ENCODE measurements at regions not wholly inside any gene's neighbourhood (a gene's known extent, or its start where the extent isn't known, plus 50 kb on each side); places are given as distances from the start of the nearest gene placed in this dataset.

DNA sequence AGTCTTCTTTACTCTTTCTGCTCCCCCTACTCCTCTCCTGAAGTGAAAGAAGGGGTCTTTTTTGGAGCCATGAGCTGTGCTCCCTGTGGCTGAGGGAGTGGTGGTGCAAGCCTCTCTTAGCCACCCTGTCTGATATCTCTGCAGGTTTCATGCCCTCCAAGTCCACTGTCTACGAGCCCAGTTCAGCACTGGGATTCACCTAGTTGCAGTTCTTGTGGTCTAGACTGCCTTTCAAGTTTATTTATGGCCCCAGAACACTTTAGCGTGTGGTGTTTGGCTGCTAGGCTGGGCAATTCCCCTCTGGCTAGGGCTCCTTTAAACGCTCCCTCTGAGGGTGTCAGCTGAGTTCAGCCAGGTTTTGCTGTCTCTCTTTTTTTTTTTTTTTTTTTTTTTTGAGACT lies 908.6 kb downstream of the TRHDE start:
- no peak overlapping the region for H2AFZ ChIP-seq (ENCODE audit: low read length)
- POLR2A ChIA-PET (ENCODE audit: partially characterized antibody): no interaction called here
- H2AK5ac ChIP-seq (ENCODE audit: low read depth, low read length): no peak overlapping the region
- H3K56ac ChIP-seq (replicated peaks; ENCODE audit: insufficient read length, low read depth, low read length): no peak overlapping the region
- no peak overlapping the region for H4K91ac ChIP-seq (replicated peaks; ENCODE audit: insufficient read length, low read length)
- no peaks in the 10 kb centered on the region for H4K20me1 ChIP-seq (replicated peaks in 1 of 2; ENCODE audit: control insufficient read depth in 1 of 2, insufficient read depth in 2 of 2, low read length in 2 of 2)
- no peak for TF ChIP-seq SRF (IDR thresholded peaks at IDR 0.05; ENCODE audit: low read depth, low read length)
- TF ChIP-seq RBBP5 (IDR thresholded peaks at IDR 0.05; ENCODE audit: borderline replicate concordance, low read depth, low read length): no peak
- TF ChIP-seq TAF1 (IDR thresholded peaks at IDR 0.05; ENCODE audit: low read depth, low read length): no peak
- no peak for TF ChIP-seq SUZ12 (IDR thresholded peaks at IDR 0.05; ENCODE audit: low read length)
- no peak for TF ChIP-seq BRCA1 (IDR thresholded peaks at IDR 0.05; ENCODE audit: low read depth, low read length)
- no peak for TF ChIP-seq KDM4A (IDR thresholded peaks at IDR 0.05; ENCODE audit: low read depth, low read length, severe bottlenecking)
- TF ChIP-seq RAD21 (IDR thresholded peaks at IDR 0.05 in 1 of 2, conservative IDR thresholded peaks at IDR 0.05 in 1 of 2; ENCODE audit: low read depth in 2 of 2, low read length in 2 of 2): no peak
- no peak for TF ChIP-seq CTBP2 (IDR thresholded peaks at IDR 0.05; ENCODE audit: borderline replicate concordance, insufficient read depth, insufficient read length, low read length)
- 0 out of 2 replicates have a peak overlapping the region, but pooled peaks have one; percentile 29 for H2BK15ac ChIP-seq (ENCODE audit: low read length)
- no peak overlapping the region for H3K9ac ChIP-seq (replicated peaks in 1 of 4; ENCODE audit: extremely low read depth in 1 of 4, low read depth in 3 of 4, low read length in 3 of 4)
- H3K4me2 ChIP-seq (ENCODE audit: insufficient read depth in 1 of 2, low read depth in 2 of 2, low read length in 2 of 2): no peak overlapping the region
- H4K8ac ChIP-seq (ENCODE audit: extremely low read depth, insufficient read depth, low read length): peak overlapping the region; percentile 68; the same call in 1 of the 2 replicates
- no peaks in the 10 kb centered on the region for H3K36me3 ChIP-seq (ENCODE audit: control insufficient read depth in 2 of 4, insufficient read depth in 4 of 4, low read length in 3 of 4)
- H3K23me2 ChIP-seq (ENCODE audit: low read depth, low read length): no peaks in the 10 kb centered on the region
- no peaks in the 10 kb centered on the region for H3K27me3 ChIP-seq (replicated peaks in 1 of 4; ENCODE audit: control insufficient read depth in 3 of 4, extremely low read depth in 1 of 4, insufficient read depth in 3 of 4, low read length in 3 of 4)
- no peak overlapping the region for H3K27ac ChIP-seq (ENCODE audit: low read depth, low read length)
- no peak for DNase-seq (ENCODE audit: low read depth in 1 of 2, low spot score in 2 of 2)
- H3K4me3 ChIP-seq (ENCODE audit: extremely low read depth in 1 of 4, insufficient read depth in 2 of 4, low read depth in 3 of 4, low read length in 4 of 4): no peak overlapping the region
- no peak overlapping the region; the same call in 1 of the 2 replicates for H3K18ac ChIP-seq (ENCODE audit: extremely low read depth, low read length)
- 97% methylated on average over 2 of the region's 3 CpGs; no CpG with 5 or more reads in 1 of the 2 experiments for WGBS, 2 experiments (ENCODE audit: extremely low coverage in 1 of 2, insufficient coverage in 1 of 2, insufficient read length in 1 of 2, insufficient replicate concordance in 2 of 2, low coverage in 1 of 2, low lambda C conversion rate in 2 of 2, missing lambda C conversion rate in 1 of 2)
- H3K79me2 ChIP-seq (ENCODE audit: control insufficient read depth in 1 of 2, insufficient read depth in 2 of 2, low read length in 2 of 2): no peaks in the 10 kb centered on the region
- H3K4ac ChIP-seq (replicated peaks; ENCODE audit: insufficient read length, low read depth, low read length): peak overlapping the region; percentile 69
- no peaks in the 10 kb centered on the region for H3K4me1 ChIP-seq (replicated peaks in 1 of 4; ENCODE audit: control insufficient read depth in 3 of 4, insufficient read depth in 4 of 4, low read length in 3 of 4)
- peaks cover 7% of the 10 kb centered on the region in 2 experiments; a peak in 1 of 4 replicates for H3K9me3 ChIP-seq (ENCODE audit: insufficient read depth in 2 of 2, low read depth in 1 of 2, low read length in 1 of 2)
- no peak overlapping the region for H4K5ac ChIP-seq (ENCODE audit: insufficient read length, low read depth, low read length)
- H3K23ac ChIP-seq (ENCODE audit: insufficient read length): no peak overlapping the region
- no peak overlapping the region for H2BK120ac ChIP-seq (replicated peaks; ENCODE audit: low read depth, low read length)
- H2BK20ac ChIP-seq (ENCODE audit: low read length): no peak overlapping the region
- no peak overlapping the region for H3K14ac ChIP-seq (ENCODE audit: insufficient read length)
- no peak overlapping the region for H2BK12ac ChIP-seq (ENCODE audit: low read depth, low read length)
- H3K79me1 ChIP-seq (ENCODE audit: low read depth, low read length): no peaks in the 10 kb centered on the region
- CTCF ChIA-PET (ENCODE audit: partially characterized antibody): interaction anchor here (0.6 kb wide), 1 partner anchor 506 kb away, joined by 6 read pairs; no protein-coding TSS in a partner anchor
- H2BK5ac ChIP-seq (ENCODE audit: low read depth, low read length): no peak overlapping the region
- FAIRE-seq: no peak

Measured in H1 (cell line).